Glomerular visceral epithelial cell (primary cell): ENCODE measurements at regions not wholly inside any gene's neighbourhood (a gene's known extent, or its start where the extent isn't known, plus 50 kb on each side); places are given as distances from the start of the nearest gene placed in this dataset.
"Not testable (repeated sequence)": the region's sequence is repeated elsewhere in the genome, so short reads cannot be mapped to it uniquely, and the experiment has no call there.

Source experiments
- DNase-seq: peaks from one replicate; pipeline ENCODE4 v3.0.0-alpha.2; 2016; ENCODE audit errors: extremely low spot score

GRCh38 chr4:174183259-174183658 is 100.2 kb downstream of the FBXO8 start:
- no peak for DNase-seq

- DNase-seq, result no peak
These were observed 101.6 kb downstream of the FBXO8 start for GRCh38 chr4:174181827-174182226.

GRCh38 chr4:174177536-174177935 is 105.9 kb downstream of the FBXO8 start:
- DNase-seq, result no peak

GRCh38 chr4:174175836-174176235 is 107.6 kb downstream of the FBXO8 start:
- not testable (repeated sequence) for DNase-seq

- no peak for DNase-seq
These were observed 110.1 kb downstream of the FBXO8 start for GRCh38 chr4:174173360-174173759.

GRCh38 chr4:174172274-174172673 is 111.2 kb downstream of the FBXO8 start:
- no peak for DNase-seq

GRCh38 chr4:174170906-174171305 is 112.6 kb downstream of the FBXO8 start:
- no peak for DNase-seq

- DNase-seq, result no peak
These were observed 113.4 kb downstream of the FBXO8 start for GRCh38 chr4:174170091-174170490.

GRCh38 chr4:174157106-174157607 is 126.3 kb downstream of the FBXO8 start:
- no peak for DNase-seq

GRCh38 chr4:174156239-174156826 is 127.1 kb downstream of the FBXO8 start:
- peak; percentile 50 for DNase-seq

GRCh38 chr4:174154215-174154854 is 129.1 kb downstream of the FBXO8 start:
- DNase-seq, result peak; percentile 51

- DNase-seq, result no peak
These were observed 130.6 kb downstream of the FBXO8 start for GRCh38 chr4:174152717-174153466.

- no peak for DNase-seq
These were observed 135.6 kb downstream of the FBXO8 start for GRCh38 chr4:174147863-174148262.

GRCh38 chr4:174144106-174144505 is 139.4 kb downstream of the FBXO8 start:
- no peak for DNase-seq

GRCh38 chr4:174141876-174142275 is 141.6 kb downstream of the FBXO8 start:
- DNase-seq, result no peak

- no peak for DNase-seq
These were observed 144.9 kb downstream of the FBXO8 start for GRCh38 chr4:174138616-174139015.

- no peak for DNase-seq
These were observed 145.8 kb downstream of the FBXO8 start for GRCh38 chr4:174137698-174138097.

- no peak for DNase-seq
These were observed 147.5 kb downstream of the FBXO8 start for GRCh38 chr4:174135936-174136406.

- DNase-seq, result no peak
These were observed 147.9 kb downstream of the FBXO8 start for GRCh38 chr4:174135530-174135929.

- no peak for DNase-seq
These were observed 149.1 kb downstream of the FBXO8 start for GRCh38 chr4:174134361-174134760.

- no peak for DNase-seq
These were observed 149.9 kb downstream of the FBXO8 start for GRCh38 chr4:174133551-174133950.

- DNase-seq, result no peak
These were observed 151.6 kb downstream of the FBXO8 start for GRCh38 chr4:174131901-174132300.

GRCh38 chr4:174122705-174123104 is 160.8 kb downstream of the FBXO8 start:
- no peak for DNase-seq
